ENCODE measurements at regions not wholly inside any gene's neighbourhood (a gene's known extent, or its start where the extent isn't known, plus 50 kb on each side); places are given as distances from the start of the nearest gene placed in this dataset.
"Not testable (repeated sequence)": the region's sequence is repeated elsewhere in the genome, so short reads cannot be mapped to it uniquely, and the experiment has no call there.

- no peak for ATAC-seq
- CTCF ChIA-PET: no interaction called here
Observed at GRCh38 chr9:7510199-7510598, 289.4 kb downstream of the DMAC1 start.

GRCh38 chr9:7509576-7510145 lies 289.9 kb downstream of the DMAC1 start:
- no peak for ATAC-seq
- H3K4me3 Mint-ChIP-seq: no peak overlapping the region
- H3K27ac Mint-ChIP-seq: no peak overlapping the region
- H3K27me3 Mint-ChIP-seq: peaks cover 23% of the 10 kb centered on the region
- CTCF ChIA-PET: no interaction called here
- no peaks in the 10 kb centered on the region for H3K9me3 Mint-ChIP-seq (ENCODE audit: low read depth)
- H3K36me3 Mint-ChIP-seq: no peaks in the 10 kb centered on the region
- H3K4me1 Mint-ChIP-seq: no peaks in the 10 kb centered on the region
- DNase-seq: no peak

More at GRCh38 chr9:7510199-7510598, 289.4 kb downstream of the DMAC1 start:
- peaks cover 19% of the 10 kb centered on the region for H3K27me3 Mint-ChIP-seq
- no peak overlapping the region for H3K4me3 Mint-ChIP-seq
- H3K9me3 Mint-ChIP-seq (ENCODE audit: low read depth): no peaks in the 10 kb centered on the region
- H3K27ac Mint-ChIP-seq: no peak overlapping the region
- DNase-seq: no peak
- H3K36me3 Mint-ChIP-seq: no peaks in the 10 kb centered on the region
- H3K4me1 Mint-ChIP-seq: no peaks in the 10 kb centered on the region

GRCh38 chr9:7508516-7508915 lies 291.1 kb downstream of the DMAC1 start:
- Mint-ChIP-seq H3K27ac (no peak overlapping the region), H3K9me3 (ENCODE audit: low read depth) (no peaks in the 10 kb centered on the region), H3K36me3 (no peaks in the 10 kb centered on the region), H3K27me3 (peaks cover 27% of the 10 kb centered on the region), H3K4me1 (no peaks in the 10 kb centered on the region), H3K4me3 (no peak overlapping the region)
- CTCF ChIA-PET: no interaction called here
- DNase-seq: no peak
- no peak for ATAC-seq

GRCh38 chr9:7507566-7508270 lies 291.9 kb downstream of the DMAC1 start:
- DNase-seq (no peak), ATAC-seq (no peak)
- Mint-ChIP-seq H3K4me1 (no peaks in the 10 kb centered on the region), H3K36me3 (no peaks in the 10 kb centered on the region), H3K4me3 (no peak overlapping the region), H3K9me3 (ENCODE audit: low read depth) (no peaks in the 10 kb centered on the region), H3K27ac (no peak overlapping the region), H3K27me3 (peaks cover 26% of the 10 kb centered on the region)
- CTCF ChIA-PET: no interaction called here

GRCh38 chr9:7507026-7507425 lies 292.6 kb downstream of the DMAC1 start:
- Mint-ChIP-seq H3K27ac (no peak overlapping the region), H3K4me1 (no peaks in the 10 kb centered on the region), H3K4me3 (no peak overlapping the region), H3K27me3 (peaks cover 26% of the 10 kb centered on the region), H3K9me3 (ENCODE audit: low read depth) (no peaks in the 10 kb centered on the region), H3K36me3 (no peaks in the 10 kb centered on the region)
- CTCF ChIA-PET: no interaction called here
- ATAC-seq (no peak), DNase-seq (no peak)

GRCh38 chr9:7500521-7500920 lies 299.1 kb downstream of the DMAC1 start:
- CTCF ChIA-PET: no interaction called here
- no peak for ATAC-seq
- H3K27me3 Mint-ChIP-seq: peaks cover 18% of the 10 kb centered on the region

GRCh38 chr9:7491641-7492040 lies 307.9 kb downstream of the DMAC1 start:
- Mint-ChIP-seq H3K4me3 (no peak overlapping the region), H3K9me3 (ENCODE audit: low read depth) (no peaks in the 10 kb centered on the region), H3K4me1 (no peaks in the 10 kb centered on the region), H3K27ac (no peak overlapping the region), H3K36me3 (no peaks in the 10 kb centered on the region), H3K27me3 (peaks cover 9% of the 10 kb centered on the region)
- ATAC-seq (no peak), DNase-seq (no peak)
- CTCF ChIA-PET: no interaction called here

More at GRCh38 chr9:7500521-7500920, 299.1 kb downstream of the DMAC1 start:
- no peak overlapping the region for H3K27ac Mint-ChIP-seq
- DNase-seq: no peak
- no peaks in the 10 kb centered on the region for H3K36me3 Mint-ChIP-seq
- H3K4me1 Mint-ChIP-seq: no peaks in the 10 kb centered on the region
- no peaks in the 10 kb centered on the region for H3K9me3 Mint-ChIP-seq (ENCODE audit: low read depth)
- no peak overlapping the region for H3K4me3 Mint-ChIP-seq

- H3K4me1 Mint-ChIP-seq: no peaks in the 10 kb centered on the region
- ATAC-seq: no peak
Observed at GRCh38 chr9:7490317-7491108, 309.1 kb downstream of the DMAC1 start.

GRCh38 chr9:7489036-7489435 lies 310.5 kb downstream of the DMAC1 start:
- H3K27ac Mint-ChIP-seq: no peak overlapping the region

More at GRCh38 chr9:7490317-7491108, 309.1 kb downstream of the DMAC1 start:
- no peak overlapping the region for H3K27ac Mint-ChIP-seq
- H3K27me3 Mint-ChIP-seq: peaks cover 9% of the 10 kb centered on the region
- DNase-seq: no peak
- H3K36me3 Mint-ChIP-seq: no peaks in the 10 kb centered on the region
- H3K9me3 Mint-ChIP-seq (ENCODE audit: low read depth): no peaks in the 10 kb centered on the region
- CTCF ChIA-PET: no interaction called here
- no peak overlapping the region for H3K4me3 Mint-ChIP-seq

GRCh38 chr9:7484014-7484413 lies 315.6 kb downstream of the DMAC1 start:
- CTCF ChIA-PET; H3K9me3 Mint-ChIP-seq (ENCODE audit: low read depth); H3K4me3 Mint-ChIP-seq; ATAC-seq; DNase-seq; H3K36me3 Mint-ChIP-seq; H3K27ac Mint-ChIP-seq; H3K4me1 Mint-ChIP-seq: not testable (repeated sequence)
- peaks cover 14% of the 10 kb centered on the region for H3K27me3 Mint-ChIP-seq

More at GRCh38 chr9:7489036-7489435, 310.5 kb downstream of the DMAC1 start:
- Mint-ChIP-seq H3K9me3 (ENCODE audit: low read depth) (no peaks in the 10 kb centered on the region), H3K27me3 (peaks cover 7% of the 10 kb centered on the region), H3K4me3 (no peak overlapping the region), H3K36me3 (no peaks in the 10 kb centered on the region), H3K4me1 (no peaks in the 10 kb centered on the region)
- DNase-seq: no peak
- no peak for ATAC-seq
- CTCF ChIA-PET: no interaction called here

- H3K4me3 Mint-ChIP-seq: no peak overlapping the region
- CTCF ChIA-PET: no interaction called here
- no peaks in the 10 kb centered on the region for H3K36me3 Mint-ChIP-seq
- ATAC-seq (no peak), DNase-seq (no peak)
- H3K27me3 Mint-ChIP-seq: peaks cover 14% of the 10 kb centered on the region
- H3K9me3 Mint-ChIP-seq (ENCODE audit: low read depth): no peaks in the 10 kb centered on the region
- no peak overlapping the region for H3K27ac Mint-ChIP-seq
- no peaks in the 10 kb centered on the region for H3K4me1 Mint-ChIP-seq
Observed at GRCh38 chr9:7481570-7481969, 318.0 kb downstream of the DMAC1 start.

- H3K36me3 Mint-ChIP-seq: no peaks in the 10 kb centered on the region
- CTCF ChIA-PET: no interaction called here
- peaks cover 14% of the 10 kb centered on the region for H3K27me3 Mint-ChIP-seq
- no peaks in the 10 kb centered on the region for H3K9me3 Mint-ChIP-seq (ENCODE audit: low read depth)
- no peaks in the 10 kb centered on the region for H3K4me1 Mint-ChIP-seq
- H3K27ac Mint-ChIP-seq: no peak overlapping the region
- H3K4me3 Mint-ChIP-seq: no peak overlapping the region
- ATAC-seq: no peak
- DNase-seq: no peak
Observed at GRCh38 chr9:7479300-7479699, 320.3 kb downstream of the DMAC1 start.

- H3K4me3 Mint-ChIP-seq: no peak overlapping the region
- ATAC-seq (no peak), DNase-seq (no peak)
- H3K4me1 Mint-ChIP-seq: no peaks in the 10 kb centered on the region
- H3K27me3 Mint-ChIP-seq: peaks cover 14% of the 10 kb centered on the region
- H3K36me3 Mint-ChIP-seq: no peaks in the 10 kb centered on the region
- CTCF ChIA-PET: no interaction called here
- H3K27ac Mint-ChIP-seq: no peak overlapping the region
- H3K9me3 Mint-ChIP-seq (ENCODE audit: low read depth): no peaks in the 10 kb centered on the region
Observed at GRCh38 chr9:7478646-7479045, 320.9 kb downstream of the DMAC1 start.

GRCh38 chr9:7467186-7467585 lies 332.4 kb downstream of the DMAC1 start:
- no peak for DNase-seq
- Mint-ChIP-seq H3K9me3 (ENCODE audit: low read depth) (no peaks in the 10 kb centered on the region), H3K4me3 (no peak overlapping the region), H3K27ac (no peak overlapping the region), H3K4me1 (no peaks in the 10 kb centered on the region), H3K36me3 (no peaks in the 10 kb centered on the region), H3K27me3 (peaks cover 32% of the 10 kb centered on the region)
- no peak for ATAC-seq
- CTCF ChIA-PET: no interaction called here

All from activated CD8-positive, alpha-beta memory T cell treated with anti-CD3 and anti-CD28 coated beads, Interleukin-2, amount 10 ng/mL, durations not matched to agents 7 days and 5 days (primary cell).